ENCODE measurements at regions not wholly inside any gene's neighbourhood (a gene's known extent, or its start where the extent isn't known, plus 50 kb on each side); places are given as distances from the start of the nearest gene placed in this dataset.

DNA sequence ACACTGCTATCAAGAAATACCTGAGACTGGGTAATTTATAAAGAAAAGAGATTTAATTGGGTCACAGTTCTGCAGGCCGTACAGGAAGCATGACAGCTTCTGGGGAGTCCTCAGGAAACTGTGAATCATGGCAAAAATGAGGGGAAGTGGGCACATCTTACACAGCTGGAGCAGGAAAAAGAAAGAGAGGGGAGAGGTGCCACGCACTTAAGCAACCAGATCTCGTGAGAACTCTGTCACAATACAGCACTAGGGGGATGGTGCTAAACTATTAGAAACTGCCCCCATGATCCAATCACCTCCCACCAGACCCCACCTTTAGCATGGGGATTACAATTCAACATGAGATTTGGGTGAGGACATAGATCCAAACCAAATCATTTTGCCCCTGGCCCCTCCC lies 105.5 kb upstream of the CPLX2 start:
- no peak overlapping the region for H3K4me3 ChIP-seq (ENCODE audit: low read depth, low read length)
- DNase-seq (ENCODE audit: low read depth): no peak
- TF ChIP-seq, protein P1, sequence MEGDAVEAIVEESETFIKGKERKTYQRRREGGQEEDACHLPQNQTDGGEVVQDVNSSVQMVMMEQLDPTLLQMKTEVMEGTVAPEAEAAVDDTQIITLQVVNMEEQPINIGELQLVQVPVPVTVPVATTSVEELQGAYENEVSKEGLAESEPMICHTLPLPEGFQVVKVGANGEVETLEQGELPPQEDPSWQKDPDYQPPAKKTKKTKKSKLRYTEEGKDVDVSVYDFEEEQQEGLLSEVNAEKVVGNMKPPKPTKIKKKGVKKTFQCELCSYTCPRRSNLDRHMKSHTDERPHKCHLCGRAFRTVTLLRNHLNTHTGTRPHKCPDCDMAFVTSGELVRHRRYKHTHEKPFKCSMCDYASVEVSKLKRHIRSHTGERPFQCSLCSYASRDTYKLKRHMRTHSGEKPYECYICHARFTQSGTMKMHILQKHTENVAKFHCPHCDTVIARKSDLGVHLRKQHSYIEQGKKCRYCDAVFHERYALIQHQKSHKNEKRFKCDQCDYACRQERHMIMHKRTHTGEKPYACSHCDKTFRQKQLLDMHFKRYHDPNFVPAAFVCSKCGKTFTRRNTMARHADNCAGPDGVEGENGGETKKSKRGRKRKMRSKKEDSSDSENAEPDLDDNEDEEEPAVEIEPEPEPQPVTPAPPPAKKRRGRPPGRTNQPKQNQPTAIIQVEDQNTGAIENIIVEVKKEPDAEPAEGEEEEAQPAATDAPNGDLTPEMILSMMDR (IDR thresholded peaks at IDR 0.05; ENCODE audit: insufficient read depth, low read length): no peak

DNA sequence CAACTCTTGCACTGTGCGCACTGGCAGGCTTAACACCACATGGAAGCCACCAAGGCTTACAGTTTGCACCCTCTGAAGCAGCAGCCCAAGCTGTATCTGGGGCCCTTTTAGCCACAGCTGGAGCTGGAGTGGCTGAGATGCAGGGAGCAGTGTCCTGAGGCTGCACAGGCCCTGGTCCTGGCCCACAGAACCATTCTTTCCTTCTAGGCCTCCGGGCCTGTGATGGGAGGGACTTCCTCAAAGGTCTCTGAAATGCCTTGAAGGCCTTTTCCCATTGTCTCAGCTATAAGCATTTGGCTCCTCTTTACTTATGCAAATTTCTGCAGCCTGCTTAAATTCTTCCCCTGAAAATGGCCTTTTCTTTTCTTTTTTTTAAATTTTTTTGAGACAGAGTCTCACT lies 104.4 kb upstream of the CPLX2 start:
- no peak for DNase-seq (ENCODE audit: low read depth)
- TF ChIP-seq, protein P1 (IDR thresholded peaks at IDR 0.05; ENCODE audit: insufficient read depth, low read length): no peak
- no peak overlapping the region for H3K4me3 ChIP-seq (ENCODE audit: low read depth, low read length)

DNA sequence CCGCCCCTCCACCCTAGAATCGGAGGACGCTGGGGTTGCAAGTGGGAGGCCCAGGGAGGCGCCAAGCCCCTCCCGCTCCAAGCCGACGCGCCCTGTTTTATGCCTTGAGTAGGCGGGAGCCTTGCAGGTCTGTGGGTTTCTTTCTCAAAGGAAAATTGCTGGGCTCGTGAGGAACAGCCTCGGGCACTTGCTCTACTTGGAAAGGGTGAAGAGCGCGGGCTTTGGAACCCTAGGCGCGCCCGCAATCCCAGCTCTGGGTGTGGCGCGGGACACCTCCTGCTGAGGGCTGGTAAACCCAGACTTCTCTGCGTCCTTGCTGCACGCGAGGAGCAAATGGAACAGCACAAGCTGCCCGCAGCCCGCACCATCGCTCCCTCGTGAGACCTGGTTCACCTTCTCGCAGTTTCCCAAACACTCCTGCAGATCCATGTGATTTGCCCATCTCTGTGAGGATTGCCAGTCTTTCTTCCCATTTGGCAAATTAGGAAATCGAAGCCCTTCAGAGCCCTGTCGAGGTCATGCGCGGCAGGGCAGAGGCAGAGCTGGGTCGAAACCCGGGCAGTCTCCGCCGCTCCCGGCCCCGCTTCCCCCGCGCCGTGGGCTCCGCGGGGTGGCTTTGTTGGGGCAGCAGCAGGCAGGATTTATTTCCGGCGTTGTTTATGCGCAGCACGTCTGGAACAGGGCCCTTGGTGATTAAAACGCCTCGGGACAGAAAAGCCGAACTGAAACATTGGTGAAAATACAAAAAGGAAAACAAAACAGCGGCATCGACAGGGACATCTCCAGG lies 98.4 kb upstream of the CPLX2 start:
- TF ChIP-seq, protein P1 (IDR thresholded peaks at IDR 0.05; ENCODE audit: insufficient read depth, low read length): no peak
- no peak overlapping the region for H3K4me3 ChIP-seq (ENCODE audit: low read depth, low read length)
- no peak for DNase-seq (ENCODE audit: low read depth)

DNA sequence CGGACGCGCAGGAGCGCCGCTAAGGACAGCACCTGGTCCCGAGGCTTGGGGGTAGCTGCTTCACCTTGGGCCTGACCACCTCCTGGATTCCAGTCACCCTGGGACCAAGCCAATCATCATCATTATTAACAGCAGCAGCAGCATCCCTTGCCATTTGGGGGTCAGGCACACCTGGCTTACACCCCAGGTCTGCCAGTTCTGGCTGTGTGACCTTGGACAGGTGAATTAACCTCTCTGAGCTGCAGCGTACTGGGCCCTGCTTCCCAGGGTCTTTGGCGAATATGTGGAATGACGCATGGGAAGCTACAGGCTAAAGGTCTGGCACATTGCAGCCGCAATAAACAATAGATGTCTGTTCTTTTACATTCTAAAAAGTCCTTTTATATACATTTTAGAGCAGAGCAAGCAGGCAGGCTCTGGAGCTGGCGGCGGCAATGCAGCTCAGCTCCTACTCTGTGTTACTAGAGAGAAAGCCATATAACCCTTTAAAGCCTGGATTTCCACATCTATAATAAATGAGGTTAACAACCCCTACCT lies 97.8 kb upstream of the CPLX2 start:
- H3K4me3 ChIP-seq (ENCODE audit: low read depth, low read length): no peak overlapping the region
- no peak for DNase-seq (ENCODE audit: low read depth)
- TF ChIP-seq, protein P1 (IDR thresholded peaks at IDR 0.05; ENCODE audit: insufficient read depth, low read length): no peak

DNA sequence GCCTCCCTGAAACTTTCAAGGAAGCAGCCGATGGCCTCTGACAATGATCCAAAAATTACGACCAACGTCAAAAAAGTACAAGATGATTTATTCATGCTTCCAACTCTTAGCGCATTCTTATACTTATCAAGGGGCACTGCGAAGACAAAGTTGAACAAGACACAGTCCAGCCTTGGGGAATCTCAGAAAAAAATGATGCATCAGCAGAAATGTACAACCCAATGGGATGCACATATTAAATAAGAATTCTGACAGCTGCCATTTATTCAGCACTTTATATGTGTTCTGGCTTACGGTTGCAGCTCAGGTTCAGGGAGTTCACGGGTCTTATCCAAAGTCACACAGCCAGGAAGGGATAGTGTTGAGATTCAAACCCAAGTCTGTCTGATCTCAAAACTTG lies 96.0 kb upstream of the CPLX2 start:
- DNase-seq (ENCODE audit: low read depth): no peak
- H3K4me3 ChIP-seq (ENCODE audit: low read depth, low read length): no peak overlapping the region
- TF ChIP-seq, protein P1 (IDR thresholded peaks at IDR 0.05; ENCODE audit: insufficient read depth, low read length): no peak

DNA sequence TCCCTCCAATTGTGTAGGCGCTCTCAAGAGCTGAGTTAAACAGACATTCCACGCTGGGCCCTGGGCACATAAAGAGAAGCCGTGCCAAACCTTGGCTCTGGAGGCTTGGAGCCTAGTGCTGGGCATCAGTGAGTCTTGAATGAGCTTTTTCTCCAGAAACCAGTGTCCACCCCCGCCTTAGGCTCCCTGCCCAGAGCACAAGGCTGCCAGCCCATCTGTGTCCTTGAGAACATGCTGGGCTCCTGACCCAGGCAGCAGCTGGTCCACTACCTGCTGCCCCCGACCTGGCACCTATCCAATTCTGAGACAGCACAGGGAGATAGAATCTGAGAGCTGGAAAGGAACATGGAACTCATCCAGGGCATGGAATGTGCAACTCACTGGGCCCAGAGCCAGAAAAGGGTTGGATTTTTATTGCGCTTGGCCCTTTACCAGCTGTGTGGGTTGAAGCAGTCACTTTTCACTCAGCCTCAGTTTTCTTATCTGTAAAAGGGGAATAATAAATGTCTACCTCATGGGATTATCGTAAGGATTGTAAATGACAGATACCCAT lies 92.4 kb upstream of the CPLX2 start:
- DNase-seq (ENCODE audit: low read depth): no peak
- TF ChIP-seq, protein P1 (IDR thresholded peaks at IDR 0.05; ENCODE audit: insufficient read depth, low read length): no peak
- no peak overlapping the region for H3K4me3 ChIP-seq (ENCODE audit: low read depth, low read length)

Measured in fibroblast of the aortic adventitia (primary cell).